Natural killer cell (primary cell): ENCODE measurements at regions not wholly inside any gene's neighbourhood (a gene's known extent, or its start where the extent isn't known, plus 50 kb on each side); places are given as distances from the start of the nearest gene placed in this dataset.

Experiments used
- ATAC-seq, 3 donors: fragments of 150-1000 bp in 2 of 3; fragments of 200-7000 bp in 1 of 3; cut with Tn5 transposase; 1 replicate in 1 of 3; 2 replicates in 2 of 3; pipeline ENCODE4 v1.10.0; 2021; ENCODE audit warnings: mild to moderate bottlenecking in 2 of 3, moderate library complexity in 2 of 3
- DNase-seq, 2 donors: peaks; one replicate each; pipeline versions ENCODE4 v3.0.0 to v3.0.0-alpha.2; 2013 to 2021; ENCODE audit warnings: mixed read lengths in 1 of 2
- H3K27ac ChIP-seq: one replicate; pipeline ENCODE4 v1.5.1; 2013; ENCODE audit warnings: mild to moderate bottlenecking, low read length
- H3K27me3 ChIP-seq: one replicate; pipeline ENCODE4 v1.6.1; 2013; ENCODE audit warnings: low read length; ENCODE audit not compliant: control insufficient read depth, insufficient read depth
- H3K36me3 ChIP-seq: one replicate; pipeline ENCODE4 v1.6.1; 2013; ENCODE audit warnings: low read length; ENCODE audit not compliant: control insufficient read depth, insufficient read depth
- H3K4me1 ChIP-seq: one replicate; pipeline ENCODE4 v1.6.1; 2013; ENCODE audit warnings: low read length; ENCODE audit not compliant: control insufficient read depth, insufficient read depth
- H3K4me3 ChIP-seq: one replicate; pipeline ENCODE4 v1.5.1; 2013; ENCODE audit warnings: low read length
- H3K9me3 ChIP-seq: one replicate; pipeline ENCODE4 v1.6.1; 2013; ENCODE audit warnings: low read length; ENCODE audit not compliant: control insufficient read depth, insufficient read depth
- H3K27ac Mint-ChIP-seq, 2 donors: one replicate each; pipeline ENCODE4 v1.8.0; 2022; ENCODE audit warnings: mild to moderate bottlenecking in 2 of 2, mixed read lengths in 2 of 2, moderate library complexity in 1 of 2
- H3K27me3 Mint-ChIP-seq, 2 donors: one replicate each; pipeline ENCODE4 v1.8.0; 2022; ENCODE audit warnings: low read depth in 2 of 2, mixed read lengths in 2 of 2
- H3K36me3 Mint-ChIP-seq: one replicate; pipeline ENCODE4 v1.8.0; 2022; ENCODE audit warnings: mixed read lengths
- H3K4me1 Mint-ChIP-seq, 2 donors: one replicate each; pipeline ENCODE4 v1.8.0; 2022; ENCODE audit warnings: mixed read lengths in 2 of 2
- H3K4me3 Mint-ChIP-seq: one replicate; pipeline ENCODE4 v1.8.0; 2022; ENCODE audit warnings: mild to moderate bottlenecking, moderate library complexity, mixed read lengths
- H3K9me3 Mint-ChIP-seq, 2 donors: one replicate each; pipeline ENCODE4 v1.8.0; 2022; ENCODE audit warnings: mixed read lengths in 2 of 2
- CTCF ChIP-seq: fragments of 200-600 bp; IDR thresholded peaks from one replicate; pipeline ENCODE4 v1.8.0; 2022; ENCODE audit warnings: antibody characterized with exemption
- WGBS: methylation state at CpG from one replicate; pipeline ENCODE4 v1.1.7; 2013; ENCODE audit warnings: missing lambda C conversion rate; ENCODE audit not compliant: insufficient coverage; 5-methylcytosine and 5-hydroxymethylcytosine counted together
- intact Hi-C: fragments of 100-400 bp; cut with micrococcal nuclease; formaldehyde crosslinking; loops from one replicate; pipeline ENCODE4 v1.14.2; 2022

GRCh38 chr4:152101556-152102435 is 341.0 kb upstream of the GATB start:
- Mint-ChIP-seq H3K36me3 (no peaks in the 10 kb centered on the region), H3K4me1 (peaks cover 86 to 90% of the 10 kb centered on the region in 2 donors), H3K4me3 (peak overlapping the region; percentile 91), H3K27ac (peak overlapping the region; percentile 94 to 97), H3K27me3 (no peaks in the 10 kb centered on the region), H3K9me3 (peaks cover 0 to 2% of the 10 kb centered on the region in 2 donors)
- H3K9me3 ChIP-seq, result no peaks in the 10 kb centered on the region
- intact Hi-C loops, result no loop called here
- no peak for DNase-seq
- no peak for ATAC-seq
- no peaks in the 10 kb centered on the region for H3K27me3 ChIP-seq
- H3K4me3 ChIP-seq, result no peak overlapping the region
- H3K36me3 ChIP-seq, result no peaks in the 10 kb centered on the region
- H3K27ac ChIP-seq, result peak overlapping the region; percentile 86
- 91% methylated on average over 8 of the region's 8 CpGs for WGBS
- no peak for TF ChIP-seq CTCF
- H3K4me1 ChIP-seq, result peaks cover 85% of the 10 kb centered on the region

- intact Hi-C loops, result no loop called here
- H3K4me3 Mint-ChIP-seq, result peak overlapping the region; percentile 91
- H3K4me1 Mint-ChIP-seq, result peaks cover 83 to 88% of the 10 kb centered on the region in 2 donors
- no peaks in the 10 kb centered on the region for H3K27me3 ChIP-seq
- no peaks in the 10 kb centered on the region for H3K36me3 Mint-ChIP-seq
- DNase-seq, result peak in 1 of 2 donors; percentile 90
- TF ChIP-seq CTCF, result no peak
- H3K36me3 ChIP-seq, result no peaks in the 10 kb centered on the region
- peak; percentile 68 to 77 (median 74) for ATAC-seq
- peaks cover 0 to 2% of the 10 kb centered on the region in 2 donors for H3K9me3 Mint-ChIP-seq
- no peaks in the 10 kb centered on the region for H3K27me3 Mint-ChIP-seq
- peak overlapping the region; percentile 94 to 97 for H3K27ac Mint-ChIP-seq
- no peaks in the 10 kb centered on the region for H3K9me3 ChIP-seq
- H3K4me3 ChIP-seq, result peak overlapping the region; percentile 4
- peak overlapping the region; percentile 86 for H3K27ac ChIP-seq
- 9% methylated on average over 6 of the region's 6 CpGs for WGBS
- H3K4me1 ChIP-seq, result peaks cover 73% of the 10 kb centered on the region
Observed at GRCh38 chr4:152100379-152101201, 339.8 kb upstream of the GATB start.

- intact Hi-C loops, result no loop called here
- 63% methylated on average over 5 of the region's 7 CpGs for WGBS
- Mint-ChIP-seq H3K36me3 (no peaks in the 10 kb centered on the region), H3K4me1 (peaks cover 86 to 88% of the 10 kb centered on the region in 2 donors), H3K4me3 (peak overlapping the region; percentile 91), H3K27ac (peak overlapping the region; percentile 94 to 97), H3K9me3 (peaks cover 0 to 2% of the 10 kb centered on the region in 2 donors), H3K27me3 (no peaks in the 10 kb centered on the region)
- no peak overlapping the region for H3K4me3 ChIP-seq
- no peaks in the 10 kb centered on the region for H3K36me3 ChIP-seq
- ATAC-seq (peak in 2 of 3 donors; percentile 3 to 18), DNase-seq (no peak)
- H3K27ac ChIP-seq, result peak overlapping the region; percentile 86
- peaks cover 68% of the 10 kb centered on the region for H3K4me1 ChIP-seq
- H3K9me3 ChIP-seq, result no peaks in the 10 kb centered on the region
- no peaks in the 10 kb centered on the region for H3K27me3 ChIP-seq
- TF ChIP-seq CTCF, result no peak
Observed at GRCh38 chr4:152099981-152100378, 339.2 kb upstream of the GATB start.
